Fibroblast of skin of abdomen (primary cell): ENCODE measurements at regions not wholly inside any gene's neighbourhood (a gene's known extent, or its start where the extent isn't known, plus 50 kb on each side); places are given as distances from the start of the nearest gene placed in this dataset.

Source experiments
- DNase-seq: peaks from one replicate; pipeline ENCODE4 v3.0.0-alpha.2; 2013

- DNase-seq = peak; percentile 0
These were observed 97.8 kb downstream of the ZNF674 start for GRCh38 chrX:46447384-46447783.

- DNase-seq = peak; percentile 75
These were observed 98.4 kb downstream of the ZNF674 start for GRCh38 chrX:46446727-46447378.

- peak; percentile 73 for DNase-seq
These were observed 101.2 kb downstream of the ZNF674 start for GRCh38 chrX:46444011-46444410.

- DNase-seq = no peak
These were observed 108.5 kb downstream of the ZNF674 start for GRCh38 chrX:46436744-46437143.

GRCh38 chrX:46433892-46434291 is 111.3 kb downstream of the ZNF674 start:
- DNase-seq = peak; percentile 13

- DNase-seq = peak; percentile 63
These were observed 136.4 kb downstream of the ZNF674 start for GRCh38 chrX:46408553-46409407.

GRCh38 chrX:46407753-46408130 is 137.5 kb downstream of the ZNF674 start:
- DNase-seq = peak; percentile 21

GRCh38 chrX:46407036-46407752 is 138.0 kb downstream of the ZNF674 start:
- DNase-seq = no peak

- DNase-seq = no peak
These were observed 140.4 kb downstream of the ZNF674 start for GRCh38 chrX:46404774-46405173.

GRCh38 chrX:46400530-46401443 is 144.4 kb downstream of the ZNF674 start:
- peak; percentile 17 for DNase-seq

- DNase-seq = no peak
These were observed 146.3 kb downstream of the ZNF674 start for GRCh38 chrX:46398874-46399273.

- no peak for DNase-seq
These were observed 147.1 kb downstream of the ZNF674 start for GRCh38 chrX:46398126-46398525.

GRCh38 chrX:46386511-46386910 is 158.7 kb downstream of the ZNF674 start:
- DNase-seq = no peak

- DNase-seq = no peak
These were observed 162.2 kb downstream of the ZNF674 start for GRCh38 chrX:46383006-46383405.

GRCh38 chrX:46382595-46382994 is 162.6 kb downstream of the ZNF674 start:
- no peak for DNase-seq

GRCh38 chrX:46381630-46382029 is 163.6 kb downstream of the ZNF674 start:
- DNase-seq = peak; percentile 25

- DNase-seq = no peak
These were observed 165.0 kb downstream of the ZNF674 start for GRCh38 chrX:46380148-46380752.

- peak; percentile 63 for DNase-seq
These were observed 168.9 kb downstream of the ZNF674 start for GRCh38 chrX:46376246-46376885.

GRCh38 chrX:46375831-46376230 is 169.4 kb downstream of the ZNF674 start:
- DNase-seq = no peak

- DNase-seq = no peak
These were observed 170.8 kb downstream of the ZNF674 start for GRCh38 chrX:46374371-46374770.

GRCh38 chrX:46367491-46367890 is 177.7 kb downstream of the ZNF674 start:
- no peak for DNase-seq
